ENCODE measurements at regions not wholly inside any gene's neighbourhood (a gene's known extent, or its start where the extent isn't known, plus 50 kb on each side); places are given as distances from the start of the nearest gene placed in this dataset.
"Not testable (repeated sequence)": the region's sequence is repeated elsewhere in the genome, so short reads cannot be mapped to it uniquely, and the experiment has no call there.

GRCh38 chr12:41652981-41653380 lies 464.9 kb downstream of the PDZRN4 start:
- in situ Hi-C loops (cut with MboI) = no loop called here
- H3K79me2 ChIP-seq (ENCODE audit: control insufficient read depth, insufficient read depth, low read length) = no peaks in the 10 kb centered on the region
- H3K9me3 ChIP-seq (replicated peaks; ENCODE audit: control insufficient read depth, insufficient read depth, low read depth, low read length) = no peaks in the 10 kb centered on the region
- WGBS (ENCODE audit: insufficient coverage, low coverage, missing lambda C conversion rate) = under 1% methylated on average over 8 of the region's 8 CpGs
- ChIA-PET CTCF (ENCODE audit: low intra/inter-chr PET ratio) (no interaction called here), POLR2A (no interaction called here)
- FAIRE-seq (no peak), DNase-seq (ENCODE audit: extremely low read depth in 1 of 4, low spot score in 3 of 4) (no peak), ATAC-seq (no peak)
- H3K4me3 ChIP-seq = no peak overlapping the region
- H3K4me1 ChIP-seq (replicated peaks in 1 of 2; ENCODE audit: control insufficient read depth in 2 of 2, insufficient read depth in 2 of 2, low read length in 2 of 2) = no peaks in the 10 kb centered on the region
- no peaks in the 10 kb centered on the region for H3K9me1 ChIP-seq (ENCODE audit: control insufficient read depth, insufficient read depth, low read length)
- H3K9ac ChIP-seq (ENCODE audit: insufficient read depth in 1 of 2, low read depth in 2 of 2, low read length in 2 of 2) = no peak overlapping the region
- no peaks in the 10 kb centered on the region for H4K20me1 ChIP-seq (replicated peaks; ENCODE audit: control insufficient read depth, insufficient read depth, low read length)
- H3K27ac ChIP-seq (ENCODE audit: extremely low read depth, low read depth, low read length) = no peak overlapping the region
- intact Hi-C loops (cut with micrococcal nuclease) = no loop called here
- no peak overlapping the region for H2AFZ ChIP-seq (ENCODE audit: low read depth, low read length)
- BruUV-seq (replicated peaks) = no TSS peak
- no peaks in the 10 kb centered on the region for H3K27me3 ChIP-seq (ENCODE audit: control insufficient read depth in 2 of 2, insufficient read depth in 2 of 2, low read length in 2 of 2)
- H3K4me2 ChIP-seq (ENCODE audit: insufficient read depth, low read length) = no peak overlapping the region
- TF ChIP-seq HES1 (IDR thresholded peaks at IDR 0.05; ENCODE audit: low read depth) = no peak
- no peak for TF ChIP-seq NCOA2 (IDR thresholded peaks at IDR 0.05; ENCODE audit: partially characterized antibody in 2 of 2)
- H3K36me3 ChIP-seq (ENCODE audit: control insufficient read depth, insufficient read depth, low read length) = no peaks in the 10 kb centered on the region

GRCh38 chr12:41645624-41646023 lies 457.5 kb downstream of the PDZRN4 start:
- in situ Hi-C loops (cut with MboI) (no loop called here), intact Hi-C loops (cut with micrococcal nuclease) (no loop called here)
- TF ChIP-seq NFIC (IDR thresholded peaks at IDR 0.05) (no peak), SNIP1 (IDR thresholded peaks at IDR 0.05; ENCODE audit: low read depth) (no peak), SPI1 (IDR thresholded peaks at IDR 0.05; ENCODE audit: borderline replicate concordance, low read depth, low read length) (no peak), CBFA2T2 (conservative IDR thresholded peaks at IDR 0.05) (no peak), RBBP5 (IDR thresholded peaks at IDR 0.05; ENCODE audit: borderline replicate concordance, insufficient read depth, low read length, poor library complexity, severe bottlenecking) (no peak)
- H3K9ac ChIP-seq (ENCODE audit: insufficient read depth in 1 of 2, low read depth in 2 of 2, low read length in 2 of 2) = no peak overlapping the region
- H3K4me3 ChIP-seq = no peak overlapping the region
- CTCF ChIA-PET (ENCODE audit: low intra/inter-chr PET ratio) = no interaction called here
- no peaks in the 10 kb centered on the region for H3K27me3 ChIP-seq (ENCODE audit: control insufficient read depth in 2 of 2, insufficient read depth in 2 of 2, low read length in 2 of 2)
- no peaks in the 10 kb centered on the region for H3K4me1 ChIP-seq (replicated peaks in 1 of 2; ENCODE audit: control insufficient read depth in 2 of 2, insufficient read depth in 2 of 2, low read length in 2 of 2)
- no peaks in the 10 kb centered on the region for H3K9me3 ChIP-seq (replicated peaks; ENCODE audit: control insufficient read depth, insufficient read depth, low read depth, low read length)
- BruUV-seq (replicated peaks) = no TSS peak
- ATAC-seq = no peak
- FAIRE-seq = no peak
- POLR2A ChIA-PET = no interaction called here
- no peak for DNase-seq (ENCODE audit: extremely low read depth in 1 of 4, low spot score in 3 of 4)
- H3K36me3 ChIP-seq (ENCODE audit: control insufficient read depth, insufficient read depth, low read length) = no peaks in the 10 kb centered on the region
- H4K20me1 ChIP-seq (replicated peaks; ENCODE audit: control insufficient read depth, insufficient read depth, low read length) = no peaks in the 10 kb centered on the region
- no CpG with 5 or more reads among the region's 1 CpG for WGBS (ENCODE audit: insufficient coverage, low coverage, missing lambda C conversion rate)
- no peak overlapping the region for H2AFZ ChIP-seq (ENCODE audit: low read depth, low read length)
- no peak overlapping the region for H3K27ac ChIP-seq (ENCODE audit: extremely low read depth, low read depth, low read length)
- no peak overlapping the region for H3K4me2 ChIP-seq (ENCODE audit: insufficient read depth, low read length)
- H3K9me1 ChIP-seq (ENCODE audit: control insufficient read depth, insufficient read depth, low read length) = no peaks in the 10 kb centered on the region
- no peaks in the 10 kb centered on the region for H3K79me2 ChIP-seq (ENCODE audit: control insufficient read depth, insufficient read depth, low read length)

- FAIRE-seq; intact Hi-C loops (cut with micrococcal nuclease): not testable (repeated sequence)
- 1% methylated on average over 10 of the region's 11 CpGs for WGBS (ENCODE audit: insufficient coverage, low coverage, missing lambda C conversion rate)
Measured at GRCh38 chr12:41642808-41643207, 454.7 kb downstream of the PDZRN4 start.

More at GRCh38 chr12:41642808-41643207, 454.7 kb downstream of the PDZRN4 start:
- H3K9me3 ChIP-seq (replicated peaks; ENCODE audit: control insufficient read depth, insufficient read depth, low read depth, low read length); BruUV-seq (replicated peaks); H3K4me2 ChIP-seq (ENCODE audit: insufficient read depth, low read length); H3K9ac ChIP-seq (ENCODE audit: insufficient read depth in 1 of 2, low read depth in 2 of 2, low read length in 2 of 2); ATAC-seq; H3K27me3 ChIP-seq (ENCODE audit: control insufficient read depth in 2 of 2, insufficient read depth in 2 of 2, low read length in 2 of 2); H3K36me3 ChIP-seq (ENCODE audit: control insufficient read depth, insufficient read depth, low read length); H2AFZ ChIP-seq (ENCODE audit: low read depth, low read length); H3K27ac ChIP-seq (ENCODE audit: extremely low read depth, low read depth, low read length); CTCF ChIA-PET (ENCODE audit: low intra/inter-chr PET ratio); in situ Hi-C loops (cut with MboI); POLR2A ChIA-PET; H4K20me1 ChIP-seq (replicated peaks; ENCODE audit: control insufficient read depth, insufficient read depth, low read length); DNase-seq (ENCODE audit: extremely low read depth in 1 of 4, low spot score in 3 of 4); H3K79me2 ChIP-seq (ENCODE audit: control insufficient read depth, insufficient read depth, low read length); H3K9me1 ChIP-seq (ENCODE audit: control insufficient read depth, insufficient read depth, low read length); H3K4me1 ChIP-seq (replicated peaks in 1 of 2; ENCODE audit: control insufficient read depth in 2 of 2, insufficient read depth in 2 of 2, low read length in 2 of 2); H3K4me3 ChIP-seq: not testable (repeated sequence)

All from K562 (cell line).